Breast epithelium (tissue), 4 donors: ENCODE measurements at regions not wholly inside any gene's neighbourhood (a gene's known extent, or its start where the extent isn't known, plus 50 kb on each side); places are given as distances from the start of the nearest gene placed in this dataset.

Experiments used
- DNase-seq, 2 donors: peaks; one replicate each; pipeline ENCODE4 v3.0.0-alpha.2; 2019; ENCODE audit warnings: low spot score in 2 of 2
- H3K27ac ChIP-seq, 2 donors: fragments of 200-600 bp; sonication (generic) in 1 of 2; one replicate each; pipeline ENCODE4 v1.5.1; 2016 to 2019; ENCODE audit warnings: mild to moderate bottlenecking in 1 of 2
- H3K27me3 ChIP-seq, 2 donors: fragments of 200-600 bp; sonication (generic) in 1 of 2; one replicate each; pipeline versions ENCODE4 v1.5.1 to v1.6.0; 2017 to 2019; ENCODE audit warnings: control low read depth in 1 of 2, mild to moderate bottlenecking in 1 of 2
- H3K36me3 ChIP-seq: fragments of 200-600 bp; one replicate; pipeline ENCODE4 v1.5.1; 2019
- H3K4me1 ChIP-seq, 2 donors: fragments of 200-600 bp; sonication (generic); one replicate each; pipeline ENCODE4 v1.5.1; 2016 to 2019; ENCODE audit warnings: control low read depth in 1 of 2
- H3K4me3 ChIP-seq, 3 donors: fragments of 200-600 bp; sonication (generic); 1 replicate in 2 of 3; 2 replicates in 1 of 3; pipeline ENCODE4 v1.5.1; 2016 to 2019; ENCODE audit warnings: mild to moderate bottlenecking in 3 of 3, moderate library complexity in 2 of 3
- H3K9me3 ChIP-seq, 2 donors: fragments of 200-600 bp; sonication (generic) in 1 of 2; one replicate each; pipeline ENCODE4 v1.5.1; 2016 to 2019; ENCODE audit warnings: control low read depth in 1 of 2
- CTCF ChIP-seq, 3 donors: fragments of 450-650 bp; IDR thresholded peaks; one replicate each; pipeline ENCODE4 v1.5.1; 2016 to 2017; ENCODE audit warnings: antibody characterized with exemption in 3 of 3, mild to moderate bottlenecking in 3 of 3, moderate library complexity in 3 of 3
- POLR2A ChIP-seq: fragments of 450-650 bp; IDR thresholded peaks from one replicate; pipeline ENCODE4 v1.6.1; 2016; ENCODE audit warnings: antibody characterized with exemption, mild to moderate bottlenecking, moderate library complexity
- POLR2AphosphoS5 ChIP-seq, 3 donors: sonication (generic); formaldehyde crosslinking; IDR thresholded peaks; one replicate each; pipeline ENCODE4 v1.6.1; 2017; ENCODE audit warnings: antibody characterized with exemption in 3 of 3
- intact Hi-C: fragments of 100-400 bp; cut with DNase I; formaldehyde crosslinking; loops from one replicate; pipeline ENCODE4 v1.15.1; 2023; ENCODE audit warnings: low total_unique reads

- H3K4me3 ChIP-seq, result no peak overlapping the region
- H3K27ac ChIP-seq, result no peak overlapping the region
- no peaks in the 10 kb centered on the region for H3K27me3 ChIP-seq
- no peaks in the 10 kb centered on the region for H3K9me3 ChIP-seq
- TF ChIP-seq CTCF (IDR thresholded peaks at IDR 0.05) (no peak), POLR2AphosphoS5 (IDR thresholded peaks at IDR 0.05) (no peak), POLR2A (no peak)
- intact Hi-C loops, result no loop called here
- no peaks in the 10 kb centered on the region for H3K4me1 ChIP-seq
- H3K36me3 ChIP-seq, result no peaks in the 10 kb centered on the region
- no peak for DNase-seq
These were observed 186.1 kb downstream of the OTOL1 start for GRCh38 chr3:161682715-161683114.

- intact Hi-C loops, result no loop called here
- Histone ChIP-seq H3K27ac (no peak overlapping the region), H3K9me3 (no peaks in the 10 kb centered on the region), H3K4me1 (no peaks in the 10 kb centered on the region), H3K36me3 (no peaks in the 10 kb centered on the region), H3K4me3 (no peak overlapping the region), H3K27me3 (no peaks in the 10 kb centered on the region)
- no peak for DNase-seq
- TF ChIP-seq POLR2A (no peak), POLR2AphosphoS5 (IDR thresholded peaks at IDR 0.05) (no peak), CTCF (IDR thresholded peaks at IDR 0.05) (no peak)
These were observed 193.1 kb downstream of the OTOL1 start for GRCh38 chr3:161689584-161690298.

- H3K9me3 ChIP-seq, result no peaks in the 10 kb centered on the region
- no peak overlapping the region for H3K27ac ChIP-seq
- H3K4me1 ChIP-seq, result no peaks in the 10 kb centered on the region
- no peak overlapping the region for H3K4me3 ChIP-seq
- no peaks in the 10 kb centered on the region for H3K36me3 ChIP-seq
- intact Hi-C loops, result no loop called here
- TF ChIP-seq POLR2AphosphoS5 (IDR thresholded peaks at IDR 0.05), result no peak
- TF ChIP-seq POLR2A, result no peak
- no peak for TF ChIP-seq CTCF (IDR thresholded peaks at IDR 0.05)
- no peaks in the 10 kb centered on the region for H3K27me3 ChIP-seq
- DNase-seq, result no peak
These were observed 193.7 kb downstream of the OTOL1 start for GRCh38 chr3:161690299-161690620.

- H3K4me3 ChIP-seq, result no peak overlapping the region
- no peak overlapping the region for H3K27ac ChIP-seq
- H3K36me3 ChIP-seq, result no peaks in the 10 kb centered on the region
- DNase-seq, result no peak
- H3K4me1 ChIP-seq, result no peaks in the 10 kb centered on the region
- no peak for TF ChIP-seq CTCF (IDR thresholded peaks at IDR 0.05)
- no peak for TF ChIP-seq POLR2AphosphoS5 (IDR thresholded peaks at IDR 0.05)
- TF ChIP-seq POLR2A, result no peak
- no peaks in the 10 kb centered on the region for H3K27me3 ChIP-seq
- H3K9me3 ChIP-seq, result no peaks in the 10 kb centered on the region
- intact Hi-C loops, result no loop called here
These were observed 195.1 kb downstream of the OTOL1 start for GRCh38 chr3:161691677-161692076.

GRCh38 chr3:161694682-161695564 is 198.3 kb downstream of the OTOL1 start:
- TF ChIP-seq POLR2AphosphoS5 (IDR thresholded peaks at IDR 0.05) (no peak), CTCF (IDR thresholded peaks at IDR 0.05) (no peak), POLR2A (no peak)
- no peaks in the 10 kb centered on the region for H3K36me3 ChIP-seq
- H3K27ac ChIP-seq, result no peak overlapping the region
- intact Hi-C loops, result no loop called here
- no peaks in the 10 kb centered on the region for H3K9me3 ChIP-seq
- no peak for DNase-seq
- H3K4me3 ChIP-seq, result no peak overlapping the region
- no peaks in the 10 kb centered on the region for H3K4me1 ChIP-seq
- no peaks in the 10 kb centered on the region for H3K27me3 ChIP-seq
